Left lung (tissue), 4 donors: ENCODE measurements at regions not wholly inside any gene's neighbourhood (a gene's known extent, or its start where the extent isn't known, plus 50 kb on each side); places are given as distances from the start of the nearest gene placed in this dataset.

Experiments
- ATAC-seq: fragments of 200-7000 bp; cut with Tn5 transposase; one replicate; pipeline ENCODE4 v1.9.1; 2020; ENCODE audit warnings: moderate library complexity
- DNase-seq, 4 donors: peaks; one replicate each; pipeline ENCODE4 v3.0.0-alpha.2; 2013 to 2020
- H3K27ac ChIP-seq, 2 donors: fragments of 200-600 bp; sonication (generic) in 1 of 2; one replicate each; pipeline versions ENCODE4 v1.5.0 to v1.8.0; 2020 to 2021
- H3K27me3 ChIP-seq, 2 donors: fragments of 200-600 bp; sonication (generic) in 1 of 2; one replicate each; pipeline versions ENCODE4 v1.5.0 to v1.8.0; 2020 to 2021
- H3K36me3 ChIP-seq, 2 donors: fragments of 200-600 bp; sonication (generic) in 1 of 2; one replicate each; pipeline versions ENCODE4 v1.5.0 to v1.8.0; 2020 to 2021
- H3K4me1 ChIP-seq, 2 donors: fragments of 200-600 bp; one replicate each; pipeline ENCODE4 v1.8.0; 2021
- H3K4me3 ChIP-seq, 2 donors: fragments of 200-600 bp; sonication (generic) in 1 of 2; one replicate each; pipeline versions ENCODE4 v1.5.0 to v1.8.0; 2020 to 2021; ENCODE audit warnings: mild to moderate bottlenecking in 1 of 2
- H3K9me3 ChIP-seq, 2 donors: fragments of 200-600 bp; sonication (generic) in 1 of 2; one replicate each; pipeline versions ENCODE4 v1.5.0 to v1.8.0; 2020 to 2021
- intact Hi-C, 2 donors: fragments of 100-400 bp; cut with DNase I; formaldehyde crosslinking; loops; one replicate each; pipeline versions ENCODE4 v1.11.2 to v1.14.2; 2022
- TF ChIP-seq, protein P1 (sequence below), 2 donors: fragments of 200-600 bp; sonication (generic) in 1 of 2; IDR thresholded peaks; one replicate each; pipeline versions ENCODE4 v1.5.0 to v1.8.0; 2021; ENCODE audit warnings: antibody characterized with exemption in 2 of 2
- donor health status: DM: no; HTN: yes; CAD: no.
- donor health status: DM: no; HTN: no; CAD: no.

DNA sequence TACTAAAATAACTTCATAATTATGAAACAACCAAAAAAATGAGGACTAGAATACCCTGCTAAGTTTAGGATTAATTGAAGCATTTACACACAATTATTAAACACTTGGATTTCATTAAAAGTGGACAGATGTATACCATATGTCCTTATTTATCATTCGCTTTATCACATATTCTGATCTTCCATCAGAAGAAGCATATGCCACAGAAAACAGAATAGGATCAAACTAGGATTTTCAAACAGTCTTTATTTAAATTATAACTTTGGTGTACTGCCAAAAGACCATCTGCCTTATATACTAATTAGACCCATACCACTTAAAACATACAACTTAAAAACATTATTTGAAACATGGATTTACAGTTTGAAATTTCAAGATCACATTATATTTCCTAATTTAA is 727.1 kb upstream of the KLHL1 start:
- ATAC-seq = no peak

GRCh38 chr13:70829748-70830147 is 721.5 kb upstream of the KLHL1 start:
- TF ChIP-seq, protein P1, sequence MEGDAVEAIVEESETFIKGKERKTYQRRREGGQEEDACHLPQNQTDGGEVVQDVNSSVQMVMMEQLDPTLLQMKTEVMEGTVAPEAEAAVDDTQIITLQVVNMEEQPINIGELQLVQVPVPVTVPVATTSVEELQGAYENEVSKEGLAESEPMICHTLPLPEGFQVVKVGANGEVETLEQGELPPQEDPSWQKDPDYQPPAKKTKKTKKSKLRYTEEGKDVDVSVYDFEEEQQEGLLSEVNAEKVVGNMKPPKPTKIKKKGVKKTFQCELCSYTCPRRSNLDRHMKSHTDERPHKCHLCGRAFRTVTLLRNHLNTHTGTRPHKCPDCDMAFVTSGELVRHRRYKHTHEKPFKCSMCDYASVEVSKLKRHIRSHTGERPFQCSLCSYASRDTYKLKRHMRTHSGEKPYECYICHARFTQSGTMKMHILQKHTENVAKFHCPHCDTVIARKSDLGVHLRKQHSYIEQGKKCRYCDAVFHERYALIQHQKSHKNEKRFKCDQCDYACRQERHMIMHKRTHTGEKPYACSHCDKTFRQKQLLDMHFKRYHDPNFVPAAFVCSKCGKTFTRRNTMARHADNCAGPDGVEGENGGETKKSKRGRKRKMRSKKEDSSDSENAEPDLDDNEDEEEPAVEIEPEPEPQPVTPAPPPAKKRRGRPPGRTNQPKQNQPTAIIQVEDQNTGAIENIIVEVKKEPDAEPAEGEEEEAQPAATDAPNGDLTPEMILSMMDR (IDR thresholded peaks at IDR 0.05) = no peak
- Histone ChIP-seq H3K4me3 (no peak overlapping the region), H3K27ac (no peak overlapping the region), H3K4me1 (no peaks in the 10 kb centered on the region), H3K9me3 (no peaks in the 10 kb centered on the region), H3K36me3 (no peaks in the 10 kb centered on the region), H3K27me3 (no peaks in the 10 kb centered on the region)
- ATAC-seq = no peak
- no peak for DNase-seq
- intact Hi-C loops = no loop called here

More for the DNA sequence above, 727.1 kb upstream of the KLHL1 start:
- Histone ChIP-seq H3K27ac (no peak overlapping the region), H3K36me3 (no peaks in the 10 kb centered on the region), H3K4me1 (no peaks in the 10 kb centered on the region), H3K9me3 (peaks cover 0 to 2% of the 10 kb centered on the region in 2 donors), H3K4me3 (no peak overlapping the region), H3K27me3 (no peaks in the 10 kb centered on the region)
- TF ChIP-seq, protein P1 (IDR thresholded peaks at IDR 0.05) = no peak
- intact Hi-C loops = no loop called here
- DNase-seq = no peak

GRCh38 chr13:70817576-70817975 is 709.3 kb upstream of the KLHL1 start:
- Histone ChIP-seq H3K4me1 (no peaks in the 10 kb centered on the region), H3K9me3 (no peaks in the 10 kb centered on the region), H3K4me3 (no peak overlapping the region), H3K36me3 (no peaks in the 10 kb centered on the region), H3K27ac (no peak overlapping the region), H3K27me3 (no peaks in the 10 kb centered on the region)
- intact Hi-C loops = no loop called here
- DNase-seq (no peak), ATAC-seq (no peak)
- TF ChIP-seq, protein P1 (IDR thresholded peaks at IDR 0.05) = no peak

- Histone ChIP-seq H3K4me1 (no peaks in the 10 kb centered on the region), H3K36me3 (no peaks in the 10 kb centered on the region), H3K9me3 (no peaks in the 10 kb centered on the region), H3K27ac (no peak overlapping the region), H3K27me3 (no peaks in the 10 kb centered on the region), H3K4me3 (no peak overlapping the region)
- DNase-seq = no peak
- TF ChIP-seq, protein P1 (IDR thresholded peaks at IDR 0.05) = no peak
- intact Hi-C loops = no loop called here
- no peak for ATAC-seq
Measured at GRCh38 chr13:70816853-70817252, 708.6 kb upstream of the KLHL1 start.

DNA sequence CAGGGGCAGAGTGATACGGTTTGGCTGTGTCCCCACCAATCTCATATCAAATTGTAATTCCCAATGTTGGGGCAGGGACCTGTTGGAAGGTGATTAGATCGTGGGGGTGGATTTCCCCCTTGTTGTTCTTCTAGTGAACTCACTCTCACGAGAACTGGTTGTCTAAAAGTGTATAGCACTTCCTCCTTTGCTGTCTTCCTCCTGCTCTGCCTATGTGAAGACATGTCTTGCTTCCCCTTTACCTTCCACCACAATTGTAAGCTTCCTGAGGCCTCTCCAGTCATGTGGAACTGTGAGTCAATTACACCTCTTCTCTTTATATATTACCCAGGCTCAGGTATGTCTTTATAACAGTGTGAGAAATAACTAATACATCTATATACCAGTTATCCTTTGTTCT is 706.4 kb upstream of the KLHL1 start:
- ATAC-seq (no peak), DNase-seq (no peak)
- intact Hi-C loops = no loop called here
- no peak overlapping the region for H3K27ac ChIP-seq
- H3K36me3 ChIP-seq = no peaks in the 10 kb centered on the region
- no peaks in the 10 kb centered on the region for H3K9me3 ChIP-seq
- TF ChIP-seq, protein P1 (IDR thresholded peaks at IDR 0.05) = no peak
- H3K27me3 ChIP-seq = no peaks in the 10 kb centered on the region
- H3K4me1 ChIP-seq = no peaks in the 10 kb centered on the region
- no peak overlapping the region for H3K4me3 ChIP-seq
